Uterus (tissue), 3 donors: ENCODE measurements at regions not wholly inside any gene's neighbourhood (a gene's known extent, or its start where the extent isn't known, plus 50 kb on each side); places are given as distances from the start of the nearest gene placed in this dataset.

Experiments
- DNase-seq, 2 donors: peaks; one replicate each; pipeline ENCODE4 v3.0.0-alpha.2; 2019 to 2020
- H3K27ac ChIP-seq, 2 donors: fragments of 200-600 bp; sonication (generic); 1 replicate in 1 of 2; 2 replicates in 1 of 2; pipeline ENCODE4 v1.5.1; 2016 to 2018
- H3K27me3 ChIP-seq, 2 donors: fragments of 200-600 bp; sonication (generic); one replicate each; pipeline ENCODE4 v1.5.1; 2018 to 2019; ENCODE audit warnings: control low read depth in 1 of 2
- H3K36me3 ChIP-seq, 2 donors: fragments of 200-600 bp; sonication (generic); one replicate each; pipeline ENCODE4 v1.5.1; 2019; ENCODE audit warnings: control low read depth in 1 of 2
- H3K4me1 ChIP-seq, 2 donors: fragments of 200-600 bp; sonication (generic); one replicate each; pipeline ENCODE4 v1.5.1; 2018 to 2019; ENCODE audit warnings: control low read depth in 1 of 2
- H3K4me3 ChIP-seq, 2 donors: fragments of 200-600 bp; sonication (generic); 1 replicate in 1 of 2; 2 replicates in 1 of 2; pipeline ENCODE4 v1.5.1; 2018 to 2019; ENCODE audit warnings: mild to moderate bottlenecking in 1 of 2
- H3K9me3 ChIP-seq, 2 donors: fragments of 200-600 bp; sonication (generic); one replicate each; pipeline ENCODE4 v1.5.1; 2019; ENCODE audit warnings: control low read depth in 1 of 2
- POLR2A ChIP-seq, 2 donors: fragments of 450-650 bp; IDR thresholded peaks; one replicate each; pipeline ENCODE4 v1.6.1; 2016; ENCODE audit warnings: antibody characterized with exemption in 2 of 2, mild to moderate bottlenecking in 1 of 2, moderate library complexity in 1 of 2
- intact Hi-C: fragments of 100-400 bp; cut with DNase I; formaldehyde crosslinking; loops from one replicate; pipeline ENCODE4 v1.15.1; 2023; ENCODE audit warnings: low total_unique reads
- TF ChIP-seq, protein P1 (sequence below), 4 experiments: fragments of 200-600 bp in 2 of 4; fragments of 450-650 bp in 2 of 4; sonication (generic) in 2 of 4; IDR thresholded peaks; one replicate each; pipeline ENCODE4 v1.5.1; 2016 to 2019; ENCODE audit warnings: antibody characterized with exemption in 4 of 4, mild to moderate bottlenecking in 2 of 4, moderate library complexity in 1 of 4
- donor health status: DM: yes; HTN: yes; CAD: no.

GRCh38 chrX:26653050-26653449, 437.1 kb downstream of the MAGEB5 start:
- no peaks in the 10 kb centered on the region for H3K27me3 ChIP-seq
- no peak for TF ChIP-seq POLR2A (IDR thresholded peaks at IDR 0.05)
- TF ChIP-seq, protein P1, sequence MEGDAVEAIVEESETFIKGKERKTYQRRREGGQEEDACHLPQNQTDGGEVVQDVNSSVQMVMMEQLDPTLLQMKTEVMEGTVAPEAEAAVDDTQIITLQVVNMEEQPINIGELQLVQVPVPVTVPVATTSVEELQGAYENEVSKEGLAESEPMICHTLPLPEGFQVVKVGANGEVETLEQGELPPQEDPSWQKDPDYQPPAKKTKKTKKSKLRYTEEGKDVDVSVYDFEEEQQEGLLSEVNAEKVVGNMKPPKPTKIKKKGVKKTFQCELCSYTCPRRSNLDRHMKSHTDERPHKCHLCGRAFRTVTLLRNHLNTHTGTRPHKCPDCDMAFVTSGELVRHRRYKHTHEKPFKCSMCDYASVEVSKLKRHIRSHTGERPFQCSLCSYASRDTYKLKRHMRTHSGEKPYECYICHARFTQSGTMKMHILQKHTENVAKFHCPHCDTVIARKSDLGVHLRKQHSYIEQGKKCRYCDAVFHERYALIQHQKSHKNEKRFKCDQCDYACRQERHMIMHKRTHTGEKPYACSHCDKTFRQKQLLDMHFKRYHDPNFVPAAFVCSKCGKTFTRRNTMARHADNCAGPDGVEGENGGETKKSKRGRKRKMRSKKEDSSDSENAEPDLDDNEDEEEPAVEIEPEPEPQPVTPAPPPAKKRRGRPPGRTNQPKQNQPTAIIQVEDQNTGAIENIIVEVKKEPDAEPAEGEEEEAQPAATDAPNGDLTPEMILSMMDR (IDR thresholded peaks at IDR 0.05) = no peak
- H3K4me3 ChIP-seq = no peak overlapping the region
- H3K4me1 ChIP-seq = no peaks in the 10 kb centered on the region
- intact Hi-C loops = no loop called here
- no peaks in the 10 kb centered on the region for H3K36me3 ChIP-seq
- no peaks in the 10 kb centered on the region for H3K9me3 ChIP-seq
- no peak for DNase-seq
- no peak overlapping the region for H3K27ac ChIP-seq

DNA sequence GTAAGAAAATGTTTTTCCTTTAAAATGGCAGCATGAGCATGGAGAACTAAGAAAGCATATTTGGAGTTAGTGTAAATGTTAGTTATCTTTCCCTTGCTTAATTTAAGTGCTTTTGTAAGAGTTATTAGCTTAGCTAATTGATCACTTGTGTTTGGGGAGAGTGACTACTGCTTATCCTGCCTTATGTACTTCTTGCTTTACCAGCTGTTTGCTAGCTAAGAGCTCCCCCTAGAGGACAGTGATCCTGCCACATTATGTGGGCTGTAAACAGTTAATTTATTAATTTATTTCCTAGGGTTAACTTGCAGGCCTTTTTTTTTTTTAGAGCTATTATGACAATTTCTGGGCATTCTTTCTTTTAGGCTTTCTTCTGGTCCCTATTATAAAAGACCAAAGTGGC, 435.8 kb downstream of the MAGEB5 start:
- no peaks in the 10 kb centered on the region for H3K9me3 ChIP-seq
- no peaks in the 10 kb centered on the region for H3K36me3 ChIP-seq
- H3K27ac ChIP-seq = no peak overlapping the region
- no peaks in the 10 kb centered on the region for H3K27me3 ChIP-seq
- TF ChIP-seq, protein P1 (IDR thresholded peaks at IDR 0.05) = no peak
- no peak for TF ChIP-seq POLR2A (IDR thresholded peaks at IDR 0.05)
- no peak for DNase-seq
- no peak overlapping the region for H3K4me3 ChIP-seq
- no peaks in the 10 kb centered on the region for H3K4me1 ChIP-seq
- intact Hi-C loops = no loop called here

GRCh38 chrX:26649534-26649933, 433.6 kb downstream of the MAGEB5 start:
- Histone ChIP-seq H3K36me3 (no peaks in the 10 kb centered on the region), H3K27ac (no peak overlapping the region), H3K4me1 (no peaks in the 10 kb centered on the region), H3K4me3 (no peak overlapping the region), H3K9me3 (no peaks in the 10 kb centered on the region), H3K27me3 (no peaks in the 10 kb centered on the region)
- TF ChIP-seq POLR2A (IDR thresholded peaks at IDR 0.05) = no peak
- TF ChIP-seq, protein P1 (IDR thresholded peaks at IDR 0.05) = no peak
- intact Hi-C loops = no loop called here
- DNase-seq = no peak

DNA sequence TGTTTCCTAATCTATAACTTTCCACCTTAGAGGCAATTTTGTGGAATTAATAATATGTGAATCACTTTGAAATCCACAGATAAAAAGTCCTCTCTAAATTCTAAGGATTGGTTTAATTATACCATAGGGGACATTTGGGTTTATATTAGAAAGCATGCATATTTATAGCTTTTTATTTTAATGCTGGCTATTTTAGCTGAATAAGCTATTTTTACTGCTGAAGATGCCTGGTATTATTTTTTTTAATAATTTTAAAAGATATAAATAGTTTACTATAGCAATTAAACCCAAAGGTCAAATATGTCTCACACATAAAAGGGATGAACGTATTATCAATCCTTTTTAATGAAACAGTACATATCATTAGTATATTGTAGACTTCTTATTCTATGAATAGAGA, 415.4 kb downstream of the MAGEB5 start:
- no peaks in the 10 kb centered on the region for H3K27me3 ChIP-seq
- no peaks in the 10 kb centered on the region for H3K9me3 ChIP-seq
- intact Hi-C loops = no loop called here
- no peaks in the 10 kb centered on the region for H3K36me3 ChIP-seq
- no peak for TF ChIP-seq POLR2A (IDR thresholded peaks at IDR 0.05)
- TF ChIP-seq, protein P1 (IDR thresholded peaks at IDR 0.05) = no peak
- no peak overlapping the region for H3K4me3 ChIP-seq
- DNase-seq = no peak
- no peak overlapping the region for H3K27ac ChIP-seq
- H3K4me1 ChIP-seq = no peaks in the 10 kb centered on the region

- H3K36me3 ChIP-seq = no peaks in the 10 kb centered on the region
- no peaks in the 10 kb centered on the region for H3K4me1 ChIP-seq
- H3K4me3 ChIP-seq = no peak overlapping the region
- no peak for TF ChIP-seq POLR2A (IDR thresholded peaks at IDR 0.05)
- TF ChIP-seq, protein P1 (IDR thresholded peaks at IDR 0.05) = no peak
- intact Hi-C loops = no loop called here
- DNase-seq = no peak
- no peaks in the 10 kb centered on the region for H3K9me3 ChIP-seq
- no peaks in the 10 kb centered on the region for H3K27me3 ChIP-seq
- no peak overlapping the region for H3K27ac ChIP-seq
Observed at GRCh38 chrX:26613956-26614355, 398.0 kb downstream of the MAGEB5 start.
